LNCAP (cell line): ENCODE measurements at regions not wholly inside any gene's neighbourhood (a gene's known extent, or its start where the extent isn't known, plus 50 kb on each side); places are given as distances from the start of the nearest gene placed in this dataset.

ENCODE experiments used
- CTCF ChIP-seq: fragments of 450-650 bp; IDR thresholded peaks from 2 replicates; pipeline ENCODE4 v1.5.1; 2017; ENCODE audit warnings: mild to moderate bottlenecking

- TF ChIP-seq CTCF = no peak
Observed at GRCh38 chr6:85977661-85978060, 335.0 kb upstream of the SYNCRIP start.

GRCh38 chr6:85975957-85976356 is 333.3 kb upstream of the SYNCRIP start:
- TF ChIP-seq CTCF = no peak

GRCh38 chr6:85971238-85971637 is 328.6 kb upstream of the SYNCRIP start:
- no peak for TF ChIP-seq CTCF

- TF ChIP-seq CTCF = no peak
Observed at GRCh38 chr6:85966828-85967227, 324.1 kb upstream of the SYNCRIP start.

- TF ChIP-seq CTCF = no peak
Observed at GRCh38 chr6:85961746-85962145, 319.1 kb upstream of the SYNCRIP start.

GRCh38 chr6:85961125-85961524 is 318.4 kb upstream of the SYNCRIP start:
- TF ChIP-seq CTCF = no peak

- no peak for TF ChIP-seq CTCF
Observed at GRCh38 chr6:85948481-85948880, 305.8 kb upstream of the SYNCRIP start.

GRCh38 chr6:85945459-85946185 is 302.9 kb upstream of the SYNCRIP start:
- TF ChIP-seq CTCF = no peak
